ENCODE measurements at regions not wholly inside any gene's neighbourhood (a gene's known extent, or its start where the extent isn't known, plus 50 kb on each side); places are given as distances from the start of the nearest gene placed in this dataset.
"Not testable (repeated sequence)": the region's sequence is repeated elsewhere in the genome, so short reads cannot be mapped to it uniquely, and the experiment has no call there.

DNA sequence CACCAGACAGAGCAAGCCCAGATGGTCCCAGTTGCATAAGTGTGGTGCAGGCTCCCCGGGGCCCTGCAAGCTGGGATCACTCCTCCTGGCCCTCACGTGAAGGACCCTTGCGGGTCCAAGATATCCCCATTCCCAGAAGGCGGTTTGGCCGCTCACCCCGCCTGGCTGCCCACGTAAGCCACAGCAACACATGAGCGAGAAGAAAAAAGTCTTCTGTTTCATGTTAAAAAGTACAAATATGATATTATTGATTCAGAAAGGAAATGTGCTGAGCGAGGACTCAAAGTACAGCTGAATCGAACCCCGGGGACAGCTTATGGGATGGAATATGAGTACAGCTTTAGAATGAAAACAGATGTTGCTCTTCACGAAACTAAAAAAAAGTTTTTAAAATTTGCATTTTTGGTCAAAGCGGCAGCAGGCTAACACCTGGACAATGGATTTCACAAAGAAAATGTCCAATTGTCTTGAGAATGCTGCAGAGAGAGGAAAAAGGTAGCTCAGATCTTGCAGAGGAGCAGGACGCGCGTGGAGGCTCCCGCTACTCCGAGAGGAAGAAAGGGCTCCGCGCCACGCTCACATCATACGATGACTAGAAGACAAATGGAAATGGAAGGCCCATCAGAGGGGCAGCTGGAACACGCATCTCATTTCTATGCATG lies 427.6 kb downstream of the IRX1 start:
- Histone ChIP-seq H3K4me1 (ENCODE audit: insufficient read depth, poor library complexity, severe bottlenecking) (peaks cover 10% of the 10 kb centered on the region), H3K9me3 (ENCODE audit: severe bottlenecking) (no peaks in the 10 kb centered on the region), H3K27me3 (ENCODE audit: insufficient read depth, poor library complexity, severe bottlenecking) (no peaks in the 10 kb centered on the region), H3K27ac (ENCODE audit: poor library complexity, severe bottlenecking) (no peak overlapping the region), H3K4me3 (ENCODE audit: severe bottlenecking) (no peak overlapping the region), H3K36me3 (ENCODE audit: low read depth) (no peaks in the 10 kb centered on the region)
- TF ChIP-seq, protein P1, sequence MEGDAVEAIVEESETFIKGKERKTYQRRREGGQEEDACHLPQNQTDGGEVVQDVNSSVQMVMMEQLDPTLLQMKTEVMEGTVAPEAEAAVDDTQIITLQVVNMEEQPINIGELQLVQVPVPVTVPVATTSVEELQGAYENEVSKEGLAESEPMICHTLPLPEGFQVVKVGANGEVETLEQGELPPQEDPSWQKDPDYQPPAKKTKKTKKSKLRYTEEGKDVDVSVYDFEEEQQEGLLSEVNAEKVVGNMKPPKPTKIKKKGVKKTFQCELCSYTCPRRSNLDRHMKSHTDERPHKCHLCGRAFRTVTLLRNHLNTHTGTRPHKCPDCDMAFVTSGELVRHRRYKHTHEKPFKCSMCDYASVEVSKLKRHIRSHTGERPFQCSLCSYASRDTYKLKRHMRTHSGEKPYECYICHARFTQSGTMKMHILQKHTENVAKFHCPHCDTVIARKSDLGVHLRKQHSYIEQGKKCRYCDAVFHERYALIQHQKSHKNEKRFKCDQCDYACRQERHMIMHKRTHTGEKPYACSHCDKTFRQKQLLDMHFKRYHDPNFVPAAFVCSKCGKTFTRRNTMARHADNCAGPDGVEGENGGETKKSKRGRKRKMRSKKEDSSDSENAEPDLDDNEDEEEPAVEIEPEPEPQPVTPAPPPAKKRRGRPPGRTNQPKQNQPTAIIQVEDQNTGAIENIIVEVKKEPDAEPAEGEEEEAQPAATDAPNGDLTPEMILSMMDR (IDR thresholded peaks at IDR 0.05; ENCODE audit: poor library complexity, severe bottlenecking): no peak
- DNase-seq (ENCODE audit: low spot score) (no peak), ATAC-seq (ENCODE audit: low read depth) (no peak)

DNA sequence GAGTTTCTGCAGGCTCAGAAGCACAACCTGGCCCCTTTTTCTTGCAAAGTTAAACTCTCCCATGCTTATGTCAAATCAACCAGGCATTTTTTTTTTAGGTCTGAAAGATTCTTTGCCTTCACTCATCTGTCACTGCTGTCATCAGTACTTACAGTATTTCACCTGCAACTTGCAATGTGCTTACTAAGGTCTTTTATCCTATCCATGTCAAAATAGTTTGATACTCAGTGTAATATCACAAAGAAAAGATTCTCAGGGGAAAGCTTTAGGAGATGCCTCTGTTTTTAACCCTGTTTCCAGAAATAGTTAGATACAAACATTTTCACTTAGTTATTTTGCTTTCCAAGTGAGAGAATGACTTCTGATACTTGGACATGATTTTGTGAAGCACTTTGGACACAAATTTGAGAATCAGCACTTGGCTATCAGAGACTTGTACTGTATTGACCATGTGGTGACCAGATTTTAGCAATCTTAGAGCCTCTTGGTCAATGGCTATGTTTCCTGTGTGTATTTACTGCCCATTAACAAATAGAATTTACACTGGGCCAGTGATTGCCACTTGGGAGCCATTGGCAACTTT lies 428.2 kb downstream of the IRX1 start:
- Histone ChIP-seq H3K27me3 (ENCODE audit: insufficient read depth, poor library complexity, severe bottlenecking) (no peaks in the 10 kb centered on the region), H3K4me1 (ENCODE audit: insufficient read depth, poor library complexity, severe bottlenecking) (peaks cover 12% of the 10 kb centered on the region), H3K4me3 (ENCODE audit: severe bottlenecking) (no peak overlapping the region), H3K27ac (ENCODE audit: poor library complexity, severe bottlenecking) (no peak overlapping the region), H3K36me3 (ENCODE audit: low read depth) (no peaks in the 10 kb centered on the region), H3K9me3 (ENCODE audit: severe bottlenecking) (no peaks in the 10 kb centered on the region)
- TF ChIP-seq, protein P1 (IDR thresholded peaks at IDR 0.05; ENCODE audit: poor library complexity, severe bottlenecking): no peak
- DNase-seq (ENCODE audit: low spot score) (no peak), ATAC-seq (ENCODE audit: low read depth) (no peak)

DNA sequence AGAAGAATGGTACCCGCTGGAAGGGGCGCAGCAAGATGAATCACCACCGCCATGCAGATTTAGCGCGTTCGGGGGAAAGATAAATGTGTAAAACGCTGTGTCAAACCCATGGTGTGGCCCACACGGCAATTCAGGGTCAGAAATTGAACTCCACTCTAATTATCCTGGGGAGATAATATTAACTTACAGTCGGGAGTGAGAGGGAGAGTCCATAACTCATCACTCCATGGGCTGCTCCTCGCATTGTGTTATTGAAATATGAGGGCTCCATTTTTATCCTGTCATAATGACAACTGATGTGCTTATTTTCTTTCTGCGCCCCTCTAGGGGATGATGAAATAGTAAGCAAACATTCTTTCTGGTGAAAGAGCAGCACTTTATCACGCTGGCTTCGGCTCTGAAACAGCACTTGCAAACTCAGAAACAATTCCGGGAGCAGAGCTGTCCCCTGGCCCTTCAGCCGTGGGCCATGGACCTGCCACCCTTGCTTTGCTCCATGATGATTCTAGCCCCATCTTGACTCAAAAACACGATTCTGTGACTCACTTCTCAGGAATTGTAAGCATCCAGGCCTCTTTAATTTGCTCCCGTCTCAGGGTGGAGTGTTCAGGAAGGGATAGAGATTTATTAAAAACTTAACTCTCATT lies 431.6 kb downstream of the IRX1 start:
- TF ChIP-seq, protein P1 (IDR thresholded peaks at IDR 0.05; ENCODE audit: poor library complexity, severe bottlenecking): no peak
- no peak for DNase-seq (ENCODE audit: low spot score)

DNA sequence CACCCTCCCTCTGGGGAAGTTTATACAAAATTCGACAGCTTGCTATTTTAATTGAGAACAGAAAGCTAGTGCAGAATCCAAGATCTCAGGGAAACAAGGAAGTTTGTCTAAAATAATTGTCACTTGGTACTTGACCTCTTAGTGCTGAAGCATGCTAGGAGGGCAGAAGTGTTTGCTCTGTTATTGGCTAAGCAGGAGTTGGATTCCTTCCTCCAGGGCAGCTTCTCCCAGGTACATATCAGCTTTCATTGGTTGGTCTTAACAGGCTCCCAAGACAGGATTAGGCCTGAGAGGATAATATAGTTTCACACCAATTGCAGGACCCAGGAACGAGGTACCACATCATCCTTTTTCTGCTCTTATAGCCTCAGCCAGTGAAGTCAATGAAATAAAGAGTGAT lies 432.8 kb downstream of the IRX1 start:
- TF ChIP-seq, protein P1 (IDR thresholded peaks at IDR 0.05; ENCODE audit: poor library complexity, severe bottlenecking): no peak
- Histone ChIP-seq H3K4me1 (ENCODE audit: insufficient read depth, poor library complexity, severe bottlenecking) (peaks cover 12% of the 10 kb centered on the region), H3K9me3 (ENCODE audit: severe bottlenecking) (no peaks in the 10 kb centered on the region), H3K36me3 (ENCODE audit: low read depth) (no peaks in the 10 kb centered on the region), H3K27ac (ENCODE audit: poor library complexity, severe bottlenecking) (no peak overlapping the region), H3K4me3 (ENCODE audit: severe bottlenecking) (no peak overlapping the region), H3K27me3 (ENCODE audit: insufficient read depth, poor library complexity, severe bottlenecking) (no peaks in the 10 kb centered on the region)
- ATAC-seq (ENCODE audit: low read depth): no peak
- DNase-seq (ENCODE audit: low spot score): no peak

More for the DNA sequence above, 431.6 kb downstream of the IRX1 start:
- Histone ChIP-seq H3K27ac (ENCODE audit: poor library complexity, severe bottlenecking) (peak overlapping the region; percentile 2), H3K4me3 (ENCODE audit: severe bottlenecking) (no peak overlapping the region), H3K9me3 (ENCODE audit: severe bottlenecking) (no peaks in the 10 kb centered on the region), H3K36me3 (ENCODE audit: low read depth) (no peaks in the 10 kb centered on the region), H3K4me1 (ENCODE audit: insufficient read depth, poor library complexity, severe bottlenecking) (peaks cover 12% of the 10 kb centered on the region), H3K27me3 (ENCODE audit: insufficient read depth, poor library complexity, severe bottlenecking) (no peaks in the 10 kb centered on the region)
- peak; percentile 90 for ATAC-seq (ENCODE audit: low read depth)

DNA sequence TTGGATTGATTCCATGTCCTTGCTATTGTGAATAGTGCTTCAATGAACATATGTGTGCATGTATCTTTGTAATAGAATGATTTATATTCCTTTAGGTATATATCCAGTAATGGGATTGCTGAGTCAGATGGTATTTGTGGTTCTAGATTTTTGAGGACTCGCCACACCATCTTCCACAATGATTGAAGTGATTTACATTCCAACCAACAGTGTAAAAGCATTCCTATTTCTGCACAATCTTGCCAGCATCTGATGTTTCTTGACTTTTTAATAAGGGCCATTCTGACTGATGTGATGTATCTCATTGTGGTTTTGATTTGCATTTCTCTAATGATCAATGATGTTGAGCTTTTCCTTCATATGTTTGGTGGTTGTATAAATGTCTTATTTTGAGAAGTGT lies 437.9 kb downstream of the IRX1 start:
- H3K36me3 ChIP-seq (ENCODE audit: low read depth); H3K9me3 ChIP-seq (ENCODE audit: severe bottlenecking); DNase-seq (ENCODE audit: low spot score); H3K4me3 ChIP-seq (ENCODE audit: severe bottlenecking); H3K27ac ChIP-seq (ENCODE audit: poor library complexity, severe bottlenecking); H3K4me1 ChIP-seq (ENCODE audit: insufficient read depth, poor library complexity, severe bottlenecking); H3K27me3 ChIP-seq (ENCODE audit: insufficient read depth, poor library complexity, severe bottlenecking); ATAC-seq (ENCODE audit: low read depth): not testable (repeated sequence)
